PC-3 (cell line): ENCODE measurements at regions not wholly inside any gene's neighbourhood (a gene's known extent, or its start where the extent isn't known, plus 50 kb on each side); places are given as distances from the start of the nearest gene placed in this dataset.

Experiments
- EZH2phosphoT487 ChIP-seq: fragments of 300-600 bp; sonication (generic); IDR thresholded peaks from 2 replicates; pipeline ENCODE4 v1.6.1; 2018; ENCODE audit warnings: mild to moderate bottlenecking, antibody characterized with exemption, low read length, borderline replicate concordance
- TF ChIP-seq, protein P1 (sequence below): fragments of 300-600 bp; sonication (generic); conservative IDR thresholded peaks from 2 replicates; pipeline ENCODE4 v1.5.1; 2017; ENCODE audit warnings: antibody characterized with exemption, low read depth, mild to moderate bottlenecking, low read length

DNA sequence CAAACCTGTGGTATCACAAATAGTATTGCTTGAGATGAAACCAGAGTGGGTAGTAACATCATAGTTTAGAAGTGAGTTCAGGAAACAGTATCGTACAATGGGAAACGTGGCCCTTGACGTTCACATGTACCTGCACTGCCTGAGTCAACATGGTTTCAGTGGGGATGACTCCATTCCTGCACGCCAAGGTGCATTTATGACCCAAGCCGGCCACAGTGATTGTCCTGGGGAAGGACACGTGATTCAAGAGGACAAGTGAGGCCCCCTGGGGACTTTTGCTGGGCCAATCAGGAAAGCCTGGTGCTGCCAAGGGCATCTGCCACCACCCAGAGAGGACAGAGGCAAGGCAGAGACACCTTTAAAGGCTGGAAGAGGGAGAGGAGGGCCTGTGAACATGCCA lies 119.2 kb downstream of the AXIN2 start:
- TF ChIP-seq, protein P1, sequence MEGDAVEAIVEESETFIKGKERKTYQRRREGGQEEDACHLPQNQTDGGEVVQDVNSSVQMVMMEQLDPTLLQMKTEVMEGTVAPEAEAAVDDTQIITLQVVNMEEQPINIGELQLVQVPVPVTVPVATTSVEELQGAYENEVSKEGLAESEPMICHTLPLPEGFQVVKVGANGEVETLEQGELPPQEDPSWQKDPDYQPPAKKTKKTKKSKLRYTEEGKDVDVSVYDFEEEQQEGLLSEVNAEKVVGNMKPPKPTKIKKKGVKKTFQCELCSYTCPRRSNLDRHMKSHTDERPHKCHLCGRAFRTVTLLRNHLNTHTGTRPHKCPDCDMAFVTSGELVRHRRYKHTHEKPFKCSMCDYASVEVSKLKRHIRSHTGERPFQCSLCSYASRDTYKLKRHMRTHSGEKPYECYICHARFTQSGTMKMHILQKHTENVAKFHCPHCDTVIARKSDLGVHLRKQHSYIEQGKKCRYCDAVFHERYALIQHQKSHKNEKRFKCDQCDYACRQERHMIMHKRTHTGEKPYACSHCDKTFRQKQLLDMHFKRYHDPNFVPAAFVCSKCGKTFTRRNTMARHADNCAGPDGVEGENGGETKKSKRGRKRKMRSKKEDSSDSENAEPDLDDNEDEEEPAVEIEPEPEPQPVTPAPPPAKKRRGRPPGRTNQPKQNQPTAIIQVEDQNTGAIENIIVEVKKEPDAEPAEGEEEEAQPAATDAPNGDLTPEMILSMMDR: no peak
- TF ChIP-seq EZH2phosphoT487: no peak
